DOHH2 (cell line): ENCODE measurements at regions not wholly inside any gene's neighbourhood (a gene's known extent, or its start where the extent isn't known, plus 50 kb on each side); places are given as distances from the start of the nearest gene placed in this dataset.

Experiments
- H3F3A ChIP-seq: fragments of 200-600 bp; sonication (generic), shearing (Covaris generic); 2 replicates; pipeline ENCODE4 v1.6.0; 2016; ENCODE audit warnings: antibody characterized with exemption, mild to moderate bottlenecking; ENCODE audit not compliant: control insufficient read depth, insufficient read depth
- H3K27ac ChIP-seq: fragments of 200-600 bp; sonication (generic); 2 replicates; pipeline ENCODE4 v1.5.1; 2014; ENCODE audit warnings: low read depth, mild to moderate bottlenecking, low read length, moderate library complexity
- H3K27me3 ChIP-seq: fragments of 200-600 bp; sonication (generic); 2 replicates; pipeline ENCODE4 v1.6.1; 2014; ENCODE audit warnings: mild to moderate bottlenecking, low read length, mixed read lengths; ENCODE audit not compliant: control insufficient read depth
- H3K36me3 ChIP-seq: fragments of 200-600 bp; sonication (generic); 2 replicates; pipeline ENCODE4 v1.6.1; 2014; ENCODE audit warnings: mild to moderate bottlenecking, low read length, moderate library complexity, mixed read lengths; ENCODE audit not compliant: control insufficient read depth
- H3K4me1 ChIP-seq: fragments of 200-600 bp; sonication (generic); 2 replicates; pipeline ENCODE4 v1.6.1; 2014; ENCODE audit warnings: mild to moderate bottlenecking, low read length, mixed read lengths; ENCODE audit not compliant: control insufficient read depth
- H3K4me2 ChIP-seq: fragments of 200-600 bp; sonication (generic); 2 replicates; pipeline ENCODE4 v1.6.0; 2014; ENCODE audit warnings: mild to moderate bottlenecking, low read length, moderate library complexity
- H3K4me3 ChIP-seq: fragments of 200-600 bp; sonication (generic); 2 replicates; pipeline ENCODE4 v1.5.1; 2014; ENCODE audit warnings: mild to moderate bottlenecking, low read length, mixed read lengths
- H3K79me2 ChIP-seq: fragments of 200-600 bp; sonication (generic); 2 replicates; pipeline ENCODE4 v1.6.1; 2014; ENCODE audit warnings: mild to moderate bottlenecking, low read length, mixed read lengths; ENCODE audit not compliant: control insufficient read depth
- H3K9me2 ChIP-seq: fragments of 200-600 bp; sonication (generic); replicated peaks from 2 replicates; pipeline ENCODE4 v1.6.1; 2014; ENCODE audit warnings: mild to moderate bottlenecking, low read length, mixed read lengths; ENCODE audit not compliant: control insufficient read depth
- H3K9me3 ChIP-seq: fragments of 200-600 bp; sonication (generic); 2 replicates; pipeline ENCODE4 v1.6.1; 2014; ENCODE audit warnings: antibody characterized with exemption, low read length, mixed read lengths; ENCODE audit not compliant: control insufficient read depth, insufficient read depth
- H4K20me1 ChIP-seq: fragments of 200-600 bp; sonication (generic); 2 replicates; pipeline ENCODE4 v1.6.0; 2014; ENCODE audit warnings: low read depth, mild to moderate bottlenecking, antibody characterized with exemption, low read length, moderate library complexity; ENCODE audit not compliant: control insufficient read depth, insufficient read depth
- EZH2phosphoT487 ChIP-seq: fragments of 200-600 bp; sonication (generic); IDR thresholded peaks from 2 replicates; pipeline ENCODE4 v1.6.1; 2017; ENCODE audit warnings: borderline replicate concordance, mild to moderate bottlenecking, antibody characterized with exemption, low read length, moderate library complexity, mixed read lengths
- TF ChIP-seq, protein P1 (sequence below): fragments of 200-600 bp; sonication (generic); IDR thresholded peaks from one replicate; pipeline ENCODE4 v1.5.1; 2014; ENCODE audit warnings: antibody characterized with exemption, mild to moderate bottlenecking, low read depth, low read length; ENCODE audit not compliant: poor library complexity, severe bottlenecking

DNA sequence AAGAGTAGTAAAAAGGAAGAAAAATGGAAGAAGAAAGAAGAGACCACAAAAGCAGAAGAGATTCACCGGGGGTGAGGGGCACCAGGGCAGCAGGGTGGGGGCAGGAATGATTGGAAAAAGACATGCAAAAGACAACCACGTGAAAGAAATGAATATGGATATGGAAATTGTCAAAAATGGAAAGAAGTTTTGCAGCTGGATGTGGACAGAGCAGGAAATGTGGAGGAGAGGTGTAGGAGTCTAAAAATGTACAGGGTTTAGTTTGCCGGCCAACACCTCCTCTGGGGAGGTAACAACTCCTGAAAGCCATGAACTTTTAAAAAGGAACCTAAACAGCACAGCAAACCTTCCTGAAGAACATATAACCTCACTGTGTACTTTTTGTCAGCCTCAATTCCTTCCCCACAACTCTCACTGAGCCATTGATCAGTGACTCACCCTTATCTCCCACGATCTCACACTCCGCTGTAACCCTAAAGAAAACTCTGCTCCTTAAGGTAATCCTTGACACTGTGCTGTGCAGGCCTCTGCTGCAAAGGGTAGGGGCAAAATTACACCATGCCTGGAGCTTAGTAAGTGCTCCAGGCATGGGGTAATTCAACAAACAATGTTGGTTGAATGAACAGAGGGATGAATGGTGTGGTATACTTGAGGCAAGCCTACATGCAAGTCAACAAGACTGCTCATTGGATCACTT is 100.2 kb upstream of the BOC start:
- H3K9me3 ChIP-seq: no peaks in the 10 kb centered on the region
- no peak overlapping the region for H3K4me3 ChIP-seq
- no peaks in the 10 kb centered on the region for H3K9me2 ChIP-seq
- H3K4me1 ChIP-seq: no peaks in the 10 kb centered on the region
- H3K36me3 ChIP-seq: no peaks in the 10 kb centered on the region
- TF ChIP-seq EZH2phosphoT487: no peak
- TF ChIP-seq, protein P1, sequence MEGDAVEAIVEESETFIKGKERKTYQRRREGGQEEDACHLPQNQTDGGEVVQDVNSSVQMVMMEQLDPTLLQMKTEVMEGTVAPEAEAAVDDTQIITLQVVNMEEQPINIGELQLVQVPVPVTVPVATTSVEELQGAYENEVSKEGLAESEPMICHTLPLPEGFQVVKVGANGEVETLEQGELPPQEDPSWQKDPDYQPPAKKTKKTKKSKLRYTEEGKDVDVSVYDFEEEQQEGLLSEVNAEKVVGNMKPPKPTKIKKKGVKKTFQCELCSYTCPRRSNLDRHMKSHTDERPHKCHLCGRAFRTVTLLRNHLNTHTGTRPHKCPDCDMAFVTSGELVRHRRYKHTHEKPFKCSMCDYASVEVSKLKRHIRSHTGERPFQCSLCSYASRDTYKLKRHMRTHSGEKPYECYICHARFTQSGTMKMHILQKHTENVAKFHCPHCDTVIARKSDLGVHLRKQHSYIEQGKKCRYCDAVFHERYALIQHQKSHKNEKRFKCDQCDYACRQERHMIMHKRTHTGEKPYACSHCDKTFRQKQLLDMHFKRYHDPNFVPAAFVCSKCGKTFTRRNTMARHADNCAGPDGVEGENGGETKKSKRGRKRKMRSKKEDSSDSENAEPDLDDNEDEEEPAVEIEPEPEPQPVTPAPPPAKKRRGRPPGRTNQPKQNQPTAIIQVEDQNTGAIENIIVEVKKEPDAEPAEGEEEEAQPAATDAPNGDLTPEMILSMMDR: no peak
- H3F3A ChIP-seq: no peaks in the 10 kb centered on the region
- no peaks in the 10 kb centered on the region for H4K20me1 ChIP-seq
- no peak overlapping the region for H3K4me2 ChIP-seq
- no peaks in the 10 kb centered on the region for H3K79me2 ChIP-seq
- no peaks in the 10 kb centered on the region for H3K27me3 ChIP-seq
- H3K27ac ChIP-seq: no peak overlapping the region

DNA sequence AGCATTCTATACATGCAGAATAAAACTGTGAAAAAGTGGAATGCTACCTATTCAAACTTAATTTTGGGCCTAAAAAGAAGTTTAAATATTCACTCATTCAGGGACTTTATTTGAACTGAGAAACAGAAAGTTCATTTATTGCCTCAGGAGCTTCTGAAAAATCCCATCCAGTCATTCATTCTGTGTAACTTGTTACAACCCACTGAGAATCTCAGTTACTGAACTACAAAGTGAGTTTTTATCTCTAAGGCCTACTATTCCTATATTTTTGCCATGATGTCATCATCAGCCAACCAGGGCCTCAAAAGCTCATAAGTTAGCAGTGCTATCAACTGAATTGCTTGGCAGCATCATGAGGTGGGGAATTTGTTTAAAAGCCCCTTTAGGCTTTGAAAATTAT is 98.0 kb upstream of the BOC start:
- H3K9me3 ChIP-seq: no peaks in the 10 kb centered on the region
- H3K4me2 ChIP-seq: no peak overlapping the region
- TF ChIP-seq, protein P1: no peak
- TF ChIP-seq EZH2phosphoT487: no peak
- no peaks in the 10 kb centered on the region for H3K79me2 ChIP-seq
- H3K9me2 ChIP-seq: no peaks in the 10 kb centered on the region
- no peaks in the 10 kb centered on the region for H3K36me3 ChIP-seq
- H3K27ac ChIP-seq: no peak overlapping the region
- no peaks in the 10 kb centered on the region for H3K27me3 ChIP-seq
- no peak overlapping the region for H3K4me3 ChIP-seq
- H3K4me1 ChIP-seq: no peaks in the 10 kb centered on the region
- H3F3A ChIP-seq: no peaks in the 10 kb centered on the region
- H4K20me1 ChIP-seq: no peaks in the 10 kb centered on the region

DNA sequence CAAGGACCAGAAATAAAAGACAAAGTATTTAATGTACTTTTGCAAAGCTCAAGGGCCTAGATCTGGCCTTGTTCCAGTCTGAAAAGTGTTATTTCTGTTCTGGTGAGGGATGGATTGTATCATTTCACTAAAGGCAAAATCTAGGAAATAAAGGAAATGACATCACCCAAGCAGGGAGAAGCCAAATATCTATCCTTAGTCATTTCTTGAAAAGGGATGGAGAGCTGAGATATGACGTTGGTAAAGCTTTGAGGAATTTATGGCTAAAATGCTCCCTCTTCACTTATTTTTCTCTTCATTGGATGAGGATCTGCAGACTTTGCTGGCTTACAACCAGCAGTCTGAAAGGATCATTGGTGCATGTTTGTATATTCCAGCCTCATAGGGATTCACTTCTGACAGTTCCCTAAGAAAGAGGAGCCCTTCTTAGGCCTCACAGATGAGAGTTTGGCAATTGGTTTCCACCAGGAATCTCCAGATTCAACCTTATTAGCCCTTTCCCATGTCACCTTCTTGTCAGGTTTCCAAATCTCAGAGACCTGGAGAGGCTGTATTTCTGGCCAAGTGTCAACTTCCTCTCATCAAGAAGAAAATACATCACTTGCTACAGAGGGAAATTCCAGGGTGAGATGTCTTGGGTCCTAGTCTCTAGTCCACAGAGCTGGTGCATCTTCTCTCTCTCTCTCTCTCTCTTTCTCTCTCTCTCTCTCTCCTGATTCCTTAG is 93.7 kb upstream of the BOC start:
- H3K27ac ChIP-seq: no peak overlapping the region
- H3K79me2 ChIP-seq: no peaks in the 10 kb centered on the region
- H3K4me3 ChIP-seq: no peak overlapping the region
- H3K9me2 ChIP-seq: no peaks in the 10 kb centered on the region
- no peaks in the 10 kb centered on the region for H3F3A ChIP-seq
- no peaks in the 10 kb centered on the region for H3K36me3 ChIP-seq
- no peaks in the 10 kb centered on the region for H3K9me3 ChIP-seq
- no peak overlapping the region for H3K4me2 ChIP-seq
- H4K20me1 ChIP-seq: no peaks in the 10 kb centered on the region
- 0 out of 2 replicates have a peak, but pooled peaks cover 3% of the 10 kb centered on the region for H3K27me3 ChIP-seq
- H3K4me1 ChIP-seq: no peaks in the 10 kb centered on the region
- TF ChIP-seq, protein P1: no peak
- TF ChIP-seq EZH2phosphoT487: no peak
